ENCODE measurements at regions not wholly inside any gene's neighbourhood (a gene's known extent, or its start where the extent isn't known, plus 50 kb on each side); places are given as distances from the start of the nearest gene placed in this dataset.

DNA sequence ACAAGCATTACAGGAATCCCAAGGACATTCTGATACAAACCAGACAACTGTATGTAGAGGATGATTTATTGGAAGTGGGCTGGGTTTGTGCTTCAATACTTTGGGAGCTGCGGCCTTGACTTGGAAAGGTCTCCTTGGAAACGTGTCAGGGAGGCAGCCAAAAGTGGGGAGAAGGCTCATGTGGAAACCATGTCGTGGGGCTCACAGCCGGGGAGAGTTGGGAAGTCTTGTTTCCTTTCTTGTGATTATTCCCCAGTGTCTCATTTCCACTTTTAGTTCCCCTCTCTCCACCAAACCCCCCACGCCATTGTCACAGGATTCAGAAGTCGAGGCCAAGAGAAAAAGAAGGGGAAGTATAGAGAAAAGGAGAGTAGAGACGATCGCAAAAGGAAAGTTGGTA lies 53.9 kb upstream of the SFMBT2 start:
- Histone ChIP-seq H3K4me3 (no peak overlapping the region), H3K9ac (ENCODE audit: low read depth in 2 of 2, low read length in 2 of 2) (no peak overlapping the region), H3K27ac (no peak overlapping the region), H3K4me1 (no peaks in the 10 kb centered on the region), H3K27me3 (no peaks in the 10 kb centered on the region), H3K36me3 (no peaks in the 10 kb centered on the region), H3K9me3 (no peaks in the 10 kb centered on the region)
- intact Hi-C loops (cut with DNase I): no loop called here
- DNase-seq: no peak
- TF ChIP-seq, protein P1, sequence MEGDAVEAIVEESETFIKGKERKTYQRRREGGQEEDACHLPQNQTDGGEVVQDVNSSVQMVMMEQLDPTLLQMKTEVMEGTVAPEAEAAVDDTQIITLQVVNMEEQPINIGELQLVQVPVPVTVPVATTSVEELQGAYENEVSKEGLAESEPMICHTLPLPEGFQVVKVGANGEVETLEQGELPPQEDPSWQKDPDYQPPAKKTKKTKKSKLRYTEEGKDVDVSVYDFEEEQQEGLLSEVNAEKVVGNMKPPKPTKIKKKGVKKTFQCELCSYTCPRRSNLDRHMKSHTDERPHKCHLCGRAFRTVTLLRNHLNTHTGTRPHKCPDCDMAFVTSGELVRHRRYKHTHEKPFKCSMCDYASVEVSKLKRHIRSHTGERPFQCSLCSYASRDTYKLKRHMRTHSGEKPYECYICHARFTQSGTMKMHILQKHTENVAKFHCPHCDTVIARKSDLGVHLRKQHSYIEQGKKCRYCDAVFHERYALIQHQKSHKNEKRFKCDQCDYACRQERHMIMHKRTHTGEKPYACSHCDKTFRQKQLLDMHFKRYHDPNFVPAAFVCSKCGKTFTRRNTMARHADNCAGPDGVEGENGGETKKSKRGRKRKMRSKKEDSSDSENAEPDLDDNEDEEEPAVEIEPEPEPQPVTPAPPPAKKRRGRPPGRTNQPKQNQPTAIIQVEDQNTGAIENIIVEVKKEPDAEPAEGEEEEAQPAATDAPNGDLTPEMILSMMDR (IDR thresholded peaks at IDR 0.05): no peak

Measured in colonic mucosa (tissue), 4 donors.